ENCODE measurements at regions not wholly inside any gene's neighbourhood (a gene's known extent, or its start where the extent isn't known, plus 50 kb on each side); places are given as distances from the start of the nearest gene placed in this dataset.
A peak's percentile ranks its signal among the peaks of the same experiment; 100 is the strongest.

DNA sequence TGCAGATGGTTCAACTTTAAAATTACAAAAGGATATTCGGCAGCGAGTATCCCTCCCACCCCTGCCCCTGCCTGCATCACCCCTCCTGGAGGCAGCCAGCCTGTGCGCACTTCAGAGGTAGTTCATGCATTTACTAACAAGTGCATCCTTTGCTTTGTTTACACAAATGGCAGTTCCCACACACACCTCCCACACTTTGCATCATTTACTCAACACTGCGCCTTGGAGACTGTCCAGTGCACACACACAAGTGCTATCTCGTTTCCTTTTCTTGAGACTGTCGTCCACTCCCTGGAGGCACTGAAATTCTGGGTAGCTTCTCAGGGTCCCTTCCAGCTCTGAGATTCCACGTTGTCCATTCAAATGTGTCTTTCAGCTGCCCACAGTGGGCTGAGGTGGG is 53.1 kb upstream of the VSX1 start:
- no peak for DNase-seq

DNA sequence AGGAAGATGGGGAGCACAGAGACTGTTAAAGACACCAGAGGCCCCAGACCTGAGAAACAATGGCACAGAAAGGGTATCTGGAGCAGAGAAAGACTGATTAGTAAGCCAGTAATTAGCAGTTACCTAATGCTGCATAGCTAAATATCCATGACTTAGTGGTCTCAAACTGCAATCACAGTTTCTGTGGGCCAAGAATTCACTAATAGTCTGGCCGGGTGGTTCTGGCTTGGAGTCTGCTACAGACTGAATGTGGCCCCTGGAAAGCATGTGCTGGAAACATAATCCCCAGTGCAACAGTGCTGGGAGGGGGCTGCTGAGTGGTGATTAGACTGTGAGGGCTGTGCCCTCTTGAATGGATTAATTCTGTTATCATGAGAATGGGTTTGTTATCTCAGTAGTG is 54.1 kb upstream of the VSX1 start:
- DNase-seq, result no peak

DNA sequence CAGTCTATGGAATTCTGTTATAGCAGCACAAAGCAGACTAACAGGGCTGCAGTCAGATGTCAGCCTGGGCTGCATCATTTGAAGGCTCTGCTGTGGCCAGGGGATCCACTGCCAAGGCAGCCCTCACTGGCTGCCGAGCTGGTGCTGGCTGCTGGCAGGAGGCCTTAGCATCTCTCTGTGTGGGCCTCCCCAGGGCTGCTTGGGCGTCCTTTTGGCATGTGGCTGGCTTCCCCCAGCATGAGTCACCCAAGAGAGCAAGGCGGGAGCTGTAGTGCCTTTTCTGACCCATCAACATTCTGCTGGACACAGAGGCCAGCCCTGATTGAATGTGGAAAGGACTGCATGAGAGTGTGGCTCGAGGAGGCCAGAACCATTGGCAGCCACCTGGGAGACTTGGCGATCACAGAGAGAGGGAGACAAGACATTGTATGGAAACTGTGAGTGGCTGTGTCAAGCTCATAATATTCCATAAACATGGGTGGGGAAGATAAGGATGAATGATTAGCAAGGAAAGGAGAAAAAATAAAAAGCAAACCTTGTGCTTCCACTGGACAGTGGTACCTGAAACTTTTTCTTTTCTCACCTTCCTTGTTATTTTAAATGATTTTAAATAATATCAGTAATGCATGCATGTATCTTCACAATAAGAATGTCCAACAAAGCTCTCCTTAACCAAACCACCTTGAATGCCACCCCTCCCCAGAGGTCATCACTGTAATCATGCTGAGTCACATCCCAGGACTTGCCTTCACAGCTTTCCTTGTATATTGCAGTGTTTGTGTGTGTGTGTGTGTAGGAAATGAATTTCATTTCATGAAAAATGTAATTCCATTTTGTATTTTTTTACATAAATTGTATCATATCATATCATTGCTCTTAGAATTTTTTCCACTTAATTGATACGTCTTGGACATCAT is 55.0 kb upstream of the VSX1 start:
- DNase-seq, result no peak

DNA sequence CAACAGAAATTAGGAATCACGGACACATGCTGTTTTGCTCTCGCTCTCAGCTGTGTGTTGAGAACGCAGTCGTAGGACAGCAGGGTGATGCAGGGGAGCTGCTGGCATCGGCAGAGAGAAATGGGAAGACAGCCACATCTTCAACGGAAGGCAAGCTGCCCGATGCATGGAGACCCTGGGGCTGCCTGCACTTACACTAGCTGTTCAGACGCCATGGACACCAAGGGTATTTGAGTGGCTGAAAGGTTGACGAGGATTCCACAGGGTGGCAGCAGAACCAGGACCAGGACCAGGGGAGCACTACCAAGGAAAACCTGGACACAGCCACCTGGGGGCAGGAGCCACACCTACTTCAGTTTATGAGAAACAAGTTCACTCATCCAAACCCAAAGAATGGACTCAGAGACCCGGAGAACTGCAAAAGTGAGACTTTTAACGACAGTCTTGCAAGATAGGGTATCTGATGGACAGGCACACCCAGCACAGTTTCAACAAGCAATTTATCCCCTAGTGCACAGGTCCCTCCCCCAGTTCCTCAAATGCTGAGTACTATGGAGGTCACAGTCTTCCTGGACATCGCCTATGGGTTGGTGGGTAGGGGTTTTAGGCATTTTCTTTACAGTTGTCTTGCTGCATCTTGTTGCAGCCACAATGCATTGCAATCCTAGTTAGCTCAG is 56.3 kb upstream of the ENTPD6 start:
- peak; percentile 24 for DNase-seq

DNA sequence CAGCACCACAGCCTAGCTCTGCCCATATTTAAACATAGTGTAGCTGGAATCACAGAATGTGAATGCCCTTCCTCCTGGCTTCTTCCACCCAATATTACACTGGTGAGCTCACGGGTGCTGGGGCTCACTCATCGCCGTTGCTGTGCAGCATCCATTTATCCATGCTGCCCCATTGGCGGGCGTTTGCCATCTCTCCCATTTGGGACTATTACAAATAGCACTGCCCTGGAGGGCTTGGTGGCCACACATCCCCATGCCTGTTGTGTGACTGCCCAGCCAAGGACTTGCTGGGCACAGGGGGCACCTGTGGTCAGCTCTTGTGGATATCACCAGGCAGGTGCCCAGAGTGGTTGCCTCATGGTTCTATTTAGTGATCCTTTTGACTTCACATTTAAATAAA is 54.5 kb upstream of the ENTPD6 start:
- no peak for DNase-seq

DNA sequence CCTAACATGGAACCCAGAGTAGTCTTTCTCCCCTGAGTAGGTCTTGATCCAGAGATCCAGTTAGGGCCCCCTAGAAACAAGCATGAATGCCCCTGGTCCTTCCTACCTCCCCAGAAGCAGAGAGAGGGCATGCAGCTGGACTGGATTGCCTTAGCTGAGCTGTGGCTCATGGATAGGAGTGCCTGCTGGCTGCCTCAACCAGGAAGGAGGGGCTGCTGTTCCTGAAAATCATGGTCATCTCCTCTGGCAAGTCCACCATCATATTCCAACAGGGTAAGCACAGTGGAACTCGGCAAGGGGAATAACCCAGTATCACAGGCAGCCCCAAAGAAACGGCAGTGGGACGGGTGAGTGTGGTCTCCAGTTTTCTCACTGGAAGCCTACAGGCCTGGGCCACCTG is 53.1 kb upstream of the ENTPD6 start:
- no peak for DNase-seq

DNA sequence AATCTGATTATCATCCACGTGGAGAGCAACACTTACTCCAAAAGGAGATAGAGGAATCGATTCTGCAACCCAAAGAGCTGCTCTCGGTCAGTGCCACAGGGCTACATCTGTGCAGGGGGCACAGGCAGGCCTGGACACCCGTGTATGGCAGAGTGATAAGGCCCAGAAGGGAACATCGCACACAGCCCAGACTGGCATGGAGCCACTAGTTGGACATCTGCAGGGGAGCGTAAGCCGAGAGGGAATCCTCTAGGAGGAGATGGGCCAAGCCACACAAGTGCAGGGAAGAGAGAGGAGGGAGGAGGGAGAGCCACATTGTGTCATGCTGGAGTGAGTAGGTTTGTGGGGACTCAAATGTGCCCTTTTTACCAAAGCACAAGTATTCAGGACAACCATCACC is 50.4 kb upstream of the ENTPD6 start:
- no peak for DNase-seq

Measured in DMS153 (cell line).